ENCODE measurements at regions not wholly inside any gene's neighbourhood (a gene's known extent, or its start where the extent isn't known, plus 50 kb on each side); places are given as distances from the start of the nearest gene placed in this dataset.

DNA sequence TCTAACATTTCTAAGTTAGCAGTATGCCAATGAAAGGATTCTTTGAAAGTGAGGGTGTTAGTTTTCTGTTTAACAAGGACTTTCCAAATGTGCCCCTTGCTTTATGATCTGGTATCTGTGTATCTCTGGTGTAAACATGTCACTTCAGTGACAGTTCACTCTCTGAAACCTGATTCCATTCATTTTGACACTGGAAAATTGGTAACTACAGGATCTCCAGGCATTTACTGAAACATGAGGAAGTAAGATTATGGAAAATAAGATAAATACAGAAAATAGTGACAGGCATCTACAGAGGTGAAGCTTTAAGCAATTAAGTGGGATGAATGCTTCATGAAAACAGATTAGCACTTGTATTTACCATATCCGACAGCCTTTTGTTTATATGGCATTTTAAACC, 101.6 kb upstream of the MYO16 start:
- no peak overlapping the region for H3K27ac Mint-ChIP-seq
- no peaks in the 10 kb centered on the region for H3K4me1 Mint-ChIP-seq (ENCODE audit: low read depth)
- H3K27me3 Mint-ChIP-seq (ENCODE audit: insufficient read depth), result no peaks in the 10 kb centered on the region; the same call in none of the 2 replicates

DNA sequence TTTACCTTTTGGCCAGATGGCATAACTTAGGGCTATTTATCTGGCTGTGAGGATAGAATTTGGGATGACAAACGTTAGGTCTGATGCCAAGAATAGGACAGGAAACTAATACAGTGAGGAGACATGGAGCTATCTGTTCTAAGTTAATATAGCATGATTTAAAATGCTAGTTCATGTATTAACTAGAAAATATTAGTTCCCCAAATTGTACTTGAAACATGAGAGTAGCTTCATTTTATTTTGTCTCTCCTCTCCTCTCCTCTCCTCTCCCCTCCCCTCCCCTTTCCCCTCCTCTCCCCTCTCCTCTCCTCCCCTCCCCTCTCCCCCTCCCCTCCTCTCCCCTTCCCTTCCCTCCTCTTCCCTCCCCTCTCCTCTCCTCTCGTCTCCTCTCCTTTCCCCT, 101.1 kb upstream of the MYO16 start:
- no peak for DNase-seq
- Mint-ChIP-seq H3K4me3 (no peak overlapping the region), H3K36me3 (ENCODE audit: low read depth) (no peaks in the 10 kb centered on the region; the same call in 1 of the 2 replicates), H3K27me3 (ENCODE audit: insufficient read depth) (no peaks in the 10 kb centered on the region; the same call in 1 of the 2 replicates), H3K4me1 (ENCODE audit: low read depth) (no peaks in the 10 kb centered on the region), H3K27ac (no peak overlapping the region), H3K9me3 (peaks cover 38% of the 10 kb centered on the region)
- TF ChIP-seq, protein P1, sequence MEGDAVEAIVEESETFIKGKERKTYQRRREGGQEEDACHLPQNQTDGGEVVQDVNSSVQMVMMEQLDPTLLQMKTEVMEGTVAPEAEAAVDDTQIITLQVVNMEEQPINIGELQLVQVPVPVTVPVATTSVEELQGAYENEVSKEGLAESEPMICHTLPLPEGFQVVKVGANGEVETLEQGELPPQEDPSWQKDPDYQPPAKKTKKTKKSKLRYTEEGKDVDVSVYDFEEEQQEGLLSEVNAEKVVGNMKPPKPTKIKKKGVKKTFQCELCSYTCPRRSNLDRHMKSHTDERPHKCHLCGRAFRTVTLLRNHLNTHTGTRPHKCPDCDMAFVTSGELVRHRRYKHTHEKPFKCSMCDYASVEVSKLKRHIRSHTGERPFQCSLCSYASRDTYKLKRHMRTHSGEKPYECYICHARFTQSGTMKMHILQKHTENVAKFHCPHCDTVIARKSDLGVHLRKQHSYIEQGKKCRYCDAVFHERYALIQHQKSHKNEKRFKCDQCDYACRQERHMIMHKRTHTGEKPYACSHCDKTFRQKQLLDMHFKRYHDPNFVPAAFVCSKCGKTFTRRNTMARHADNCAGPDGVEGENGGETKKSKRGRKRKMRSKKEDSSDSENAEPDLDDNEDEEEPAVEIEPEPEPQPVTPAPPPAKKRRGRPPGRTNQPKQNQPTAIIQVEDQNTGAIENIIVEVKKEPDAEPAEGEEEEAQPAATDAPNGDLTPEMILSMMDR (IDR thresholded peaks at IDR 0.05), result no peak

More for the DNA sequence above, 101.6 kb upstream of the MYO16 start:
- H3K36me3 Mint-ChIP-seq (ENCODE audit: low read depth), result no peaks in the 10 kb centered on the region; the same call in 1 of the 2 replicates
- DNase-seq, result no peak
- H3K9me3 Mint-ChIP-seq, result peaks cover 42% of the 10 kb centered on the region
- H3K4me3 Mint-ChIP-seq, result no peak overlapping the region
- TF ChIP-seq, protein P1 (IDR thresholded peaks at IDR 0.05), result no peak

DNA sequence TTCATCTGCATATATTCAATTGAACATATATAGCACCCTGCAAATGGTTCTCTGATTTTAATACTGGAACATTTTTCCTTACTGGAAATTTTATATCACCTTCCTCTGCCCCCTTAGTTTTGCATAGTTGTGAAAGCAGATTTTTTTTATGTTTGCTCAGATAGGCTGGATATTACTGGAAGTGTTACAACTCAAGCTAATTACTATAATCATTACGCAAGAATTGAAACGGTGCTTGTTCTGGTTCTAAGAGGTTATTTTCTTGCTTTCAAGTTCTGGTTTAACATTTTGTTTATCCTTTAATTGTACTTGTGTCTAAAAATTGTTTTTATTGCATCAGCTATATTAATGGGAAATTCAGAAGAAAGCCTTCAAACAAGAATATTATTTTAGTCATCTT, 95.6 kb upstream of the MYO16 start:
- Mint-ChIP-seq H3K4me3 (no peak overlapping the region), H3K36me3 (ENCODE audit: low read depth) (0 out of 2 replicates have a peak, but pooled peaks cover 5% of the 10 kb centered on the region), H3K27ac (no peak overlapping the region), H3K27me3 (ENCODE audit: insufficient read depth) (no peaks in the 10 kb centered on the region; the same call in 1 of the 2 replicates), H3K4me1 (ENCODE audit: low read depth) (no peaks in the 10 kb centered on the region), H3K9me3 (peaks cover 42% of the 10 kb centered on the region)
- TF ChIP-seq, protein P1 (IDR thresholded peaks at IDR 0.05), result no peak
- no peak for DNase-seq

DNA sequence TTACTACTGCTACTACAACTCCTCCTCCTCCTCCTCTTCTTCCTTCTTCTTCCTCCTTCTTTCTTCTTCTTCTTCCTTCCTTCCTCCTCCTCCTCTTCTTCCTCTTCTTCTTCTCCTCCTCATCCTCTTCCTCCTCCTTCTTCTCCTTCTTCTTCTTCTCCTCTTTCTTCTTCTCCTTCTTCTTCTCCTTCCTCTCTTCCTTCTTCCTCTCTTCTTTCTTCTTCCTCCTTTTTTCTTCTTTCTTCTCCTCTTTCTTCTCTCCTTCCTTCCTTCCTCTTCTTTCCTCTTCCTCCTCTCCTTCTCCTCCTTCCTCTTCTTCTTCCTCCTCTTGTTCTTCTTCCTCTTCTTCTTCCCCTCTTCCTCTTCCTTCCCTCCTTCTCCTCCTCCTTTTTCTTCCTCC, 94.7 kb upstream of the MYO16 start:
- Mint-ChIP-seq H3K9me3 (peaks cover 43% of the 10 kb centered on the region), H3K27ac (no peak overlapping the region), H3K4me1 (ENCODE audit: low read depth) (no peaks in the 10 kb centered on the region), H3K4me3 (no peak overlapping the region), H3K36me3 (ENCODE audit: low read depth) (0 out of 2 replicates have a peak, but pooled peaks cover 5% of the 10 kb centered on the region), H3K27me3 (ENCODE audit: insufficient read depth) (no peaks in the 10 kb centered on the region; the same call in 1 of the 2 replicates)
- no peak for DNase-seq
- TF ChIP-seq, protein P1 (IDR thresholded peaks at IDR 0.05), result no peak

DNA sequence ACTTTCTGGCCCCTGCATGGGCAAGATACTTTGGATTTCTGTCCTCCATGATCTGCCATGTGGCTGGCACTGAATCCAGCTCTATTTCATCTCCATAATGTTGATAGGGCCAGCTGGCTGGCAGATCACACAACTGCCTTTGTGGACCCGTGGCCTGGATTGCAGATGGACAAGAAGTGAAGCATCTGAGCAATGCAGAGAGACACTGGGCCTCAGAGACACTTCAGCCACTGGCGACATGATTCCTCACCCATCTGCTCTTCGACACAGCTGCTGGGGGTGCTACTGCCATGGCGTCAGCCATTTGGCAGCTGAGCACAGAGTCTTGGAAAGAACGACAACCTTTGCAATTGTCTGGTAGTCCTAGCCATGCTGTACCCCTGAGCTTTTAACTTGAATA, 79.5 kb upstream of the MYO16 start:
- H3K4me1 Mint-ChIP-seq (ENCODE audit: low read depth), result no peaks in the 10 kb centered on the region
- TF ChIP-seq, protein P1 (IDR thresholded peaks at IDR 0.05), result no peak
- H3K9me3 Mint-ChIP-seq, result peaks cover 47% of the 10 kb centered on the region
- no peak overlapping the region for H3K27ac Mint-ChIP-seq
- H3K36me3 Mint-ChIP-seq (ENCODE audit: low read depth), result 0 out of 2 replicates have a peak, but pooled peaks cover 4% of the 10 kb centered on the region
- DNase-seq, result no peak
- H3K27me3 Mint-ChIP-seq (ENCODE audit: insufficient read depth), result peaks cover 2% of the 10 kb centered on the region; the same call in 1 of the 2 replicates
- H3K4me3 Mint-ChIP-seq, result no peak overlapping the region

Data from HFFc6 (cell line).